ENCODE measurements at regions not wholly inside any gene's neighbourhood (a gene's known extent, or its start where the extent isn't known, plus 50 kb on each side); places are given as distances from the start of the nearest gene placed in this dataset.

- TF ChIP-seq POLR2AphosphoS5 (IDR thresholded peaks at IDR 0.05) (no peak), CTCF (IDR thresholded peaks at IDR 0.05) (no peak)
Observed at GRCh38 chr13:73433890-73434289, 375.1 kb downstream of the KLF5 start.

All from esophagus muscularis mucosa (tissue), 3 donors.